ENCODE measurements at regions not wholly inside any gene's neighbourhood (a gene's known extent, or its start where the extent isn't known, plus 50 kb on each side); places are given as distances from the start of the nearest gene placed in this dataset.

- TF ChIP-seq, protein P1, sequence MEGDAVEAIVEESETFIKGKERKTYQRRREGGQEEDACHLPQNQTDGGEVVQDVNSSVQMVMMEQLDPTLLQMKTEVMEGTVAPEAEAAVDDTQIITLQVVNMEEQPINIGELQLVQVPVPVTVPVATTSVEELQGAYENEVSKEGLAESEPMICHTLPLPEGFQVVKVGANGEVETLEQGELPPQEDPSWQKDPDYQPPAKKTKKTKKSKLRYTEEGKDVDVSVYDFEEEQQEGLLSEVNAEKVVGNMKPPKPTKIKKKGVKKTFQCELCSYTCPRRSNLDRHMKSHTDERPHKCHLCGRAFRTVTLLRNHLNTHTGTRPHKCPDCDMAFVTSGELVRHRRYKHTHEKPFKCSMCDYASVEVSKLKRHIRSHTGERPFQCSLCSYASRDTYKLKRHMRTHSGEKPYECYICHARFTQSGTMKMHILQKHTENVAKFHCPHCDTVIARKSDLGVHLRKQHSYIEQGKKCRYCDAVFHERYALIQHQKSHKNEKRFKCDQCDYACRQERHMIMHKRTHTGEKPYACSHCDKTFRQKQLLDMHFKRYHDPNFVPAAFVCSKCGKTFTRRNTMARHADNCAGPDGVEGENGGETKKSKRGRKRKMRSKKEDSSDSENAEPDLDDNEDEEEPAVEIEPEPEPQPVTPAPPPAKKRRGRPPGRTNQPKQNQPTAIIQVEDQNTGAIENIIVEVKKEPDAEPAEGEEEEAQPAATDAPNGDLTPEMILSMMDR (IDR thresholded peaks at IDR 0.05) = no peak
- TF ChIP-seq POLR2A (IDR thresholded peaks at IDR 0.05) = no peak
Observed at GRCh38 chr5:3660630-3661029, 65.0 kb downstream of the IRX1 start.

Data from thyroid gland (tissue), 4 donors.